H1 (cell line): ENCODE measurements at regions not wholly inside any gene's neighbourhood (a gene's known extent, or its start where the extent isn't known, plus 50 kb on each side); places are given as distances from the start of the nearest gene placed in this dataset.

Source experiments
- CTCF ChIA-PET: fragments of 300-600 bp; sonication (Branson Sonifier 250); formaldehyde crosslinking; loops from one replicate; lab custom pipeline; 2021; ENCODE audit not compliant: partially characterized antibody; lab: Charles Lee
- POLR2A ChIA-PET: fragments of 300-600 bp; sonication (Branson Sonifier 250); formaldehyde crosslinking; loops from one replicate; lab custom pipeline; 2021; ENCODE audit warnings: inconsistent platforms; ENCODE audit not compliant: partially characterized antibody; lab: Charles Lee
- DNase-seq, 2 experiments: peaks; one replicate each; pipeline versions ENCODE4 v3.0.0 to v3.0.0-alpha.2; 2010 to 2022; ENCODE audit warnings: low spot score in 2 of 2, low read depth in 1 of 2, mixed read lengths in 1 of 2
- FAIRE-seq: peaks from 2 replicates; lab custom pipeline; 2011; peaks lifted over from hg19 to GRCh38; lab: Jason Lieb, UNC
- H2AFZ ChIP-seq: 2 replicates; pipeline ENCODE4 v1.8.1; 2012; ENCODE audit warnings: low read length, inconsistent platforms
- H2AK5ac ChIP-seq: 2 replicates; pipeline ENCODE4 v1.6.1; 2013; ENCODE audit warnings: low read depth, low read length
- H2BK120ac ChIP-seq: replicated peaks from 2 replicates; pipeline ENCODE3; 2013; ENCODE audit warnings: low read depth, low read length, inconsistent platforms
- H2BK12ac ChIP-seq: 2 replicates; pipeline ENCODE4 v1.6.1; 2013; ENCODE audit warnings: low read depth, low read length
- H2BK15ac ChIP-seq: 2 replicates; pipeline ENCODE4 v1.6.1; 2013; ENCODE audit warnings: low read length
- H2BK20ac ChIP-seq: 2 replicates; pipeline ENCODE4 v1.6.1; 2013; ENCODE audit warnings: low read length
- H2BK5ac ChIP-seq: 2 replicates; pipeline ENCODE4 v1.6.1; 2013; ENCODE audit warnings: low read depth, low read length
- H3K14ac ChIP-seq: 2 replicates; pipeline ENCODE4 v1.6.1; 2013; ENCODE audit warnings: inconsistent platforms; ENCODE audit not compliant: insufficient read length
- H3K18ac ChIP-seq: 2 replicates; pipeline ENCODE4 v1.6.1; 2013; ENCODE audit warnings: low read length; ENCODE audit errors: extremely low read depth
- H3K23ac ChIP-seq: 2 replicates; pipeline ENCODE4 v1.6.1; 2013; ENCODE audit warnings: inconsistent platforms; ENCODE audit not compliant: insufficient read length
- H3K23me2 ChIP-seq: 2 replicates; pipeline ENCODE4 v1.6.1; 2013; ENCODE audit warnings: low read depth, low read length
- H3K27ac ChIP-seq: 2 replicates; pipeline ENCODE4 v1.6.1; 2011; ENCODE audit warnings: low read depth, low read length, inconsistent platforms
- H3K27me3 ChIP-seq, 4 experiments: replicated peaks in 1 of 4; 1 replicate in 1 of 4; 2 replicates in 3 of 4; pipeline versions ENCODE4 v1.6.1 to v1.8.1; 2011 to 2013; ENCODE audit warnings: low read length in 3 of 4, mild to moderate bottlenecking in 3 of 4, inconsistent platforms in 2 of 4, mixed read lengths in 2 of 4, moderate library complexity in 1 of 4; ENCODE audit not compliant: control insufficient read depth in 3 of 4, insufficient read depth in 3 of 4; ENCODE audit errors: extremely low read depth in 1 of 4
- H3K36me3 ChIP-seq, 4 experiments: 2 replicates each; pipeline versions ENCODE4 v1.6.1 to v1.8.1; 2011 to 2013; ENCODE audit warnings: mild to moderate bottlenecking in 4 of 4, low read length in 3 of 4, moderate library complexity in 2 of 4, control low read depth in 1 of 4, inconsistent platforms in 1 of 4; ENCODE audit not compliant: insufficient read depth in 4 of 4, control insufficient read depth in 2 of 4
- H3K4ac ChIP-seq: replicated peaks from 2 replicates; pipeline ENCODE3; 2013; ENCODE audit warnings: low read length, low read depth, mixed read lengths, inconsistent platforms; ENCODE audit not compliant: insufficient read length
- H3K4me1 ChIP-seq, 4 experiments: replicated peaks in 1 of 4; 1 replicate in 1 of 4; 2 replicates in 3 of 4; pipeline versions ENCODE4 v1.6.1 to v1.8.1; 2011 to 2013; ENCODE audit warnings: low read length in 3 of 4, inconsistent platforms in 2 of 4, mixed read lengths in 1 of 4; ENCODE audit not compliant: insufficient read depth in 4 of 4, control insufficient read depth in 3 of 4
- H3K4me2 ChIP-seq, 2 experiments: 2 replicates each; pipeline versions ENCODE4 v1.6.1 to v1.8.1; 2011 to 2013; ENCODE audit warnings: low read depth in 2 of 2, low read length in 2 of 2, control low read depth in 1 of 2, inconsistent platforms in 1 of 2, mild to moderate bottlenecking in 1 of 2; ENCODE audit not compliant: insufficient read depth in 1 of 2
- H3K4me3 ChIP-seq, 4 experiments: fragments of 200-600, 300-600 bp in 1 of 4; sonication (generic), shearing (Covaris generic), sonication (Bioruptor Twin) in 1 of 4; 2 replicates each; pipeline versions ENCODE4 v1.5.1 to v1.8.1; 2011 to 2016; ENCODE audit warnings: low read length in 4 of 4, low read depth in 3 of 4, control low read depth in 2 of 4, inconsistent platforms in 2 of 4, mild to moderate bottlenecking in 2 of 4, mixed read lengths in 1 of 4, moderate library complexity in 1 of 4; ENCODE audit not compliant: insufficient read depth in 2 of 4; ENCODE audit errors: extremely low read depth in 1 of 4
- H3K56ac ChIP-seq: replicated peaks from 2 replicates; pipeline ENCODE3; 2013; ENCODE audit warnings: low read depth, mild to moderate bottlenecking, mixed read lengths, low read length, inconsistent platforms; ENCODE audit not compliant: insufficient read length
- H3K79me1 ChIP-seq: 2 replicates; pipeline ENCODE4 v1.6.1; 2013; ENCODE audit warnings: low read depth, low read length, control low read depth
- H3K79me2 ChIP-seq, 2 experiments: 2 replicates each; pipeline versions ENCODE4 v1.6.1 to v1.8.1; 2012 to 2013; ENCODE audit warnings: low read length in 2 of 2, mild to moderate bottlenecking in 2 of 2, inconsistent platforms in 1 of 2; ENCODE audit not compliant: insufficient read depth in 2 of 2, control insufficient read depth in 1 of 2
- H3K9ac ChIP-seq, 4 experiments: replicated peaks in 1 of 4; 1 replicate in 1 of 4; 2 replicates in 3 of 4; pipeline versions ENCODE4 v1.6.1 to v1.8.1; 2011 to 2013; ENCODE audit warnings: low read depth in 3 of 4, low read length in 3 of 4, control low read depth in 2 of 4, mild to moderate bottlenecking in 2 of 4, moderate library complexity in 2 of 4, inconsistent platforms in 1 of 4; ENCODE audit errors: extremely low read depth in 1 of 4
- H3K9me3 ChIP-seq, 2 experiments: 2 replicates each; pipeline versions ENCODE4 v1.6.1 to v1.8.1; 2012 to 2013; ENCODE audit warnings: mild to moderate bottlenecking in 2 of 2, moderate library complexity in 2 of 2, control low read depth in 1 of 2, inconsistent platforms in 1 of 2, low read depth in 1 of 2, low read length in 1 of 2, mixed read lengths in 1 of 2; ENCODE audit not compliant: insufficient read depth in 2 of 2
- H4K20me1 ChIP-seq, 2 experiments: replicated peaks in 1 of 2; 2 replicates each; pipeline versions ENCODE3 to v1.8.1; 2011 to 2013; ENCODE audit warnings: inconsistent platforms in 2 of 2, low read length in 2 of 2, mild to moderate bottlenecking in 1 of 2; ENCODE audit not compliant: insufficient read depth in 2 of 2, control insufficient read depth in 1 of 2
- H4K5ac ChIP-seq: 2 replicates; pipeline ENCODE4 v1.6.1; 2013; ENCODE audit warnings: low read length, low read depth, mixed read lengths, inconsistent platforms; ENCODE audit not compliant: insufficient read length
- H4K8ac ChIP-seq: 2 replicates; pipeline ENCODE4 v1.8.0; 2013; ENCODE audit warnings: mild to moderate bottlenecking, moderate library complexity, low read length, inconsistent platforms; ENCODE audit not compliant: insufficient read depth; ENCODE audit errors: extremely low read depth
- H4K91ac ChIP-seq: replicated peaks from 2 replicates; pipeline ENCODE3; 2013; ENCODE audit warnings: low read length, mixed read lengths, inconsistent platforms; ENCODE audit not compliant: insufficient read length
- MAFK ChIP-seq: IDR thresholded peaks from 2 replicates; pipeline ENCODE4 v1.6.1; 2012; ENCODE audit warnings: low read depth, mild to moderate bottlenecking, improper control_type of control experiment, low read length
- SAP30 ChIP-seq: fragments of 300-600 bp; sonication (generic); IDR thresholded peaks from 2 replicates; pipeline ENCODE4 v1.7.1; 2012; ENCODE audit warnings: low read length, moderate library complexity, mild to moderate bottlenecking, inconsistent platforms; ENCODE audit not compliant: insufficient read depth, insufficient replicate concordance
- WGBS, 2 experiments: shearing (Covaris generic) in 1 of 2; methylation state at CpG; one replicate each; pipeline versions ENCODE4 v1.1.6 to v1.1.7; 2013 to 2015; ENCODE audit warnings: low lambda C conversion rate in 2 of 2, mixed read lengths in 2 of 2, inconsistent platforms in 1 of 2, low coverage in 1 of 2, missing lambda C conversion rate in 1 of 2; ENCODE audit not compliant: insufficient replicate concordance in 2 of 2, insufficient coverage in 1 of 2, insufficient read length in 1 of 2; ENCODE audit errors: extremely low coverage in 1 of 2, missing lambda C conversion rate in 1 of 2; 5-methylcytosine and 5-hydroxymethylcytosine counted together

DNA sequence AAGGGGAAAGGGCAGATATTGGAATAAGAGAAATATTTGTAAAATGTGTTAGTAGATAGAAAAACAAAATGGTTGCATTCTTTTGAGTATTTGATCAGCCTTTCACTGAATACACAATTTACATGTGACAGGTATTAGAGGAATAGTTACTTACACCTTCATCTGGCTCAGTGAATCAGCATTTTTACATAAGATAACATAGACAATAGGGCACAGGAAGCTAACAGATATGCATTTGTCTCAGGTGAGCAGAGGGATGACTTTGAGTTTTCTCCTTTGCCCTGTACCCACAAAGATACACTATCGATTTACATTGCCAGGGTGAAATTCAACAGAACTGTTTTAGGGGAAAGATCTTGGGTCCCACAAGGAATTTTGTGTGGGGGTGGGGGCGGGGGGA, 373.1 kb upstream of the NETO1 start:
- Histone ChIP-seq H3K4me1 (peaks cover 0 to 4% (median 2%) of the 10 kb centered on the region in 4 experiments; a peak in 2 of 7 replicates), H4K8ac (no peak overlapping the region), H3K23ac (no peak overlapping the region), H3K56ac (no peak overlapping the region), H2BK15ac (no peak overlapping the region), H3K27me3 (no peaks in the 10 kb centered on the region), H2AFZ (no peak overlapping the region), H2AK5ac (no peak overlapping the region), H3K36me3 (no peaks in the 10 kb centered on the region), H4K91ac (no peak overlapping the region), H2BK120ac (no peak overlapping the region), H3K9ac (no peak overlapping the region), H4K5ac (no peak overlapping the region), H3K23me2 (no peaks in the 10 kb centered on the region; the same call in 1 of the 2 replicates), H3K9me3 (peaks cover 0 to 6% of the 10 kb centered on the region in 2 experiments; a peak in 2 of 4 replicates), H3K79me1 (no peaks in the 10 kb centered on the region), H4K20me1 (no peaks in the 10 kb centered on the region), H3K18ac (no peak overlapping the region), H3K4me3 (no peak overlapping the region), H3K4me2 (no peak overlapping the region), H2BK12ac (no peak overlapping the region), H3K27ac (no peak overlapping the region), H3K14ac (no peak overlapping the region), H3K79me2 (no peaks in the 10 kb centered on the region), H2BK5ac (no peak overlapping the region), H3K4ac (no peak overlapping the region), H2BK20ac (no peak overlapping the region)
- TF ChIP-seq SAP30 (no peak), MAFK (peak; percentile 22; the same call in 1 of the 2 replicates)
- 57% methylated on average over 2 of the region's 2 CpGs; no CpG with 5 or more reads in 1 of the 2 experiments for WGBS, 2 experiments
- POLR2A ChIA-PET: no interaction called here
- FAIRE-seq (no peak), DNase-seq (no peak)
- CTCF ChIA-PET: no interaction called here
